ENCODE measurements at regions not wholly inside any gene's neighbourhood (a gene's known extent, or its start where the extent isn't known, plus 50 kb on each side); places are given as distances from the start of the nearest gene placed in this dataset.

DNA sequence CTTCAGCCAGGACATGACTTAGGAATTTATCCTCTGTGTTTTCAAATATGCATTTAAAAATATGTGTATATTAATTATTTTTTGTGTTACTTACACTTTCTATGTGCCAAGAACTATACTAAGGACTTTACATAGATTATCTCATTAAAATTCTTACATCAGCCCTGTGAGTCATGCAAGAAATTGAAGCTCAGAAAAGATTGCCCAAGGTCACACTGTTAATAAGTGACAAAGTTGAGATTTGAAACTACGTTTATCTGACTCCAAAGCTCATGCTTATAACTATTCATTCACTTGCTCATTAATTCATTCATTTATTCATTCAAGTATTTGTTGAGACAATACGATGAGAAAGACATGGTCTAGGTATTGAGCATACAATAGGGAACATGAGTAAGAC, 62.9 kb upstream of the CHRDL1 start (continued):
- TF ChIP-seq, protein P1, sequence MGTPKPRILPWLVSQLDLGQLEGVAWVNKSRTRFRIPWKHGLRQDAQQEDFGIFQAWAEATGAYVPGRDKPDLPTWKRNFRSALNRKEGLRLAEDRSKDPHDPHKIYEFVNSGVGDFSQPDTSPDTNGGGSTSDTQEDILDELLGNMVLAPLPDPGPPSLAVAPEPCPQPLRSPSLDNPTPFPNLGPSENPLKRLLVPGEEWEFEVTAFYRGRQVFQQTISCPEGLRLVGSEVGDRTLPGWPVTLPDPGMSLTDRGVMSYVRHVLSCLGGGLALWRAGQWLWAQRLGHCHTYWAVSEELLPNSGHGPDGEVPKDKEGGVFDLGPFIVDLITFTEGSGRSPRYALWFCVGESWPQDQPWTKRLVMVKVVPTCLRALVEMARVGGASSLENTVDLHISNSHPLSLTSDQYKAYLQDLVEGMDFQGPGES (IDR thresholded peaks at IDR 0.05), result no peak
- no peak for TF ChIP-seq POLR2AphosphoS5 (IDR thresholded peaks at IDR 0.05; ENCODE audit: low read length)
- no peak for TF ChIP-seq MEF2A (IDR thresholded peaks at IDR 0.05; ENCODE audit: insufficient read depth, low read depth, low read length)
- TF ChIP-seq NFIC (IDR thresholded peaks at IDR 0.05; ENCODE audit: low read depth, low read length), result no peak
- TF ChIP-seq EED (IDR thresholded peaks at IDR 0.05; ENCODE audit: low read depth), result no peak
- TF ChIP-seq ASH2L (IDR thresholded peaks at IDR 0.05; ENCODE audit: borderline replicate concordance, low read depth), result no peak

DNA sequence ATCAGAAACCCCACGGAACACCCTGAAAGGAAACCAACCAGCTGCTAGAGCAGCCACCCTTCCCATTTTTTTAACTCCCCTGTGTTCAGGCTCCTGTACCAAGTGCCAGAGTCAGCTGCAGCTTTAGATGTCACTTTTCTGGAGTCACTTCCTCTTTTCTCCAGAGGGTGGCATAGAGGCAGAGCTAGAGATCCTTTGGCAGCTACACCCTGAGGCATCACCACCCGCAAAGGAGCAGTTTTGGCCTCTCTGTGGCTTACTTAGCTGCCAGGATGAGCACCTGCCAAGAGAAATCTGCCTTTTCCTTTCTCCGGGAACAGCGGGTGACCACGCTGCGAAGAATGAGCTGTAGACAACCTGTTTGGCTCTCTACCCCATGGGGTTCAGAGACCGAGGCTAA, 58.0 kb upstream of the CHRDL1 start:
- Histone ChIP-seq H4K20me1 (ENCODE audit: control insufficient read depth, insufficient read depth) (no peaks in the 10 kb centered on the region; the same call in 1 of the 2 replicates), H3K36me3 (ENCODE audit: control insufficient read depth in 2 of 2, insufficient read depth in 2 of 2, low read length in 1 of 2) (no peaks in the 10 kb centered on the region), H3K27me3 (replicated peaks in 1 of 2; ENCODE audit: control insufficient read depth in 2 of 2, insufficient read depth in 2 of 2, low read length in 1 of 2) (no peaks in the 10 kb centered on the region), H3K4me1 (ENCODE audit: control insufficient read depth, insufficient read depth, low read length) (no peaks in the 10 kb centered on the region; the same call in 1 of the 2 replicates), H2AFZ (ENCODE audit: control insufficient read depth, low read depth, low read length) (no peak overlapping the region), H3K27ac (ENCODE audit: control insufficient read depth, insufficient read depth) (no peak overlapping the region), H3K79me2 (ENCODE audit: control insufficient read depth, insufficient read depth, low read length) (no peaks in the 10 kb centered on the region), H3K9ac (ENCODE audit: control insufficient read depth, insufficient read depth, low read length) (no peak overlapping the region), H3K4me2 (ENCODE audit: control insufficient read depth, insufficient read depth) (no peak overlapping the region), H3K9me3 (replicated peaks; ENCODE audit: control insufficient read depth, insufficient read depth, low read length) (no peaks in the 10 kb centered on the region), H3K4me3 (no peak overlapping the region)
- intact Hi-C loops (cut with micrococcal nuclease; ENCODE audit: unreplicated experiment), result loop anchor here (5.0 to 10.0 kb wide), 2 partner anchors 391 to 691 kb away; no protein-coding TSS in a partner anchor
- ATAC-seq (peak; percentile 67), DNase-seq (ENCODE audit: low read depth, low spot score) (no peak), FAIRE-seq (no peak)
- TF ChIP-seq, protein P2, sequence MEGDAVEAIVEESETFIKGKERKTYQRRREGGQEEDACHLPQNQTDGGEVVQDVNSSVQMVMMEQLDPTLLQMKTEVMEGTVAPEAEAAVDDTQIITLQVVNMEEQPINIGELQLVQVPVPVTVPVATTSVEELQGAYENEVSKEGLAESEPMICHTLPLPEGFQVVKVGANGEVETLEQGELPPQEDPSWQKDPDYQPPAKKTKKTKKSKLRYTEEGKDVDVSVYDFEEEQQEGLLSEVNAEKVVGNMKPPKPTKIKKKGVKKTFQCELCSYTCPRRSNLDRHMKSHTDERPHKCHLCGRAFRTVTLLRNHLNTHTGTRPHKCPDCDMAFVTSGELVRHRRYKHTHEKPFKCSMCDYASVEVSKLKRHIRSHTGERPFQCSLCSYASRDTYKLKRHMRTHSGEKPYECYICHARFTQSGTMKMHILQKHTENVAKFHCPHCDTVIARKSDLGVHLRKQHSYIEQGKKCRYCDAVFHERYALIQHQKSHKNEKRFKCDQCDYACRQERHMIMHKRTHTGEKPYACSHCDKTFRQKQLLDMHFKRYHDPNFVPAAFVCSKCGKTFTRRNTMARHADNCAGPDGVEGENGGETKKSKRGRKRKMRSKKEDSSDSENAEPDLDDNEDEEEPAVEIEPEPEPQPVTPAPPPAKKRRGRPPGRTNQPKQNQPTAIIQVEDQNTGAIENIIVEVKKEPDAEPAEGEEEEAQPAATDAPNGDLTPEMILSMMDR (IDR thresholded peaks at IDR 0.05 in 2 of 3, conservative IDR thresholded peaks at IDR 0.05 in 1 of 3; ENCODE audit: control insufficient read depth in 2 of 3, extremely low read depth in 1 of 3, insufficient read depth in 1 of 3, low read depth in 3 of 3, low read length in 3 of 3), result 0 out of 6 replicates have a peak, but pooled peaks of 1 of the 3 experiments have one; percentile 8
- TF ChIP-seq SPI1 (IDR thresholded peaks at IDR 0.05; ENCODE audit: borderline replicate concordance, insufficient read depth, low read depth, low read length), result peak; percentile 76; the same call in 1 of the 2 replicates
- TF ChIP-seq NFXL1 (IDR thresholded peaks at IDR 0.05; ENCODE audit: borderline replicate concordance), result no peak
- no peak for TF ChIP-seq SIX5 (IDR thresholded peaks at IDR 0.05; ENCODE audit: low read depth, low read length, severe bottlenecking)
- TF ChIP-seq ZNF622 (IDR thresholded peaks at IDR 0.05), result no peak
- TF ChIP-seq MEF2A (IDR thresholded peaks at IDR 0.05; ENCODE audit: insufficient read depth, low read depth, low read length), result no peak
- ChIA-PET SMC1A (ENCODE audit: uncharacterized antibody, unreplicated experiment) (interaction anchor here (0.7 to 1.7 kb wide), 4 partner anchors 8 to 409 kb away, joined by 3 to 4 read pairs (median 3); no protein-coding TSS in a partner anchor), RAD21 (ENCODE audit: unreplicated experiment) (no interaction called here), CTCF (interaction anchor here (0.7 to 2.6 kb wide), 11 partner anchors 10 to 412 kb away, joined by 3 to 13 read pairs (median 4); no protein-coding TSS in a partner anchor), POLR2A (no interaction called here)
- no TSS peak for BruUV-seq (replicated peaks)
- in situ Hi-C loops (cut with MboI), result loop anchor here (10.0 kb wide), 1 partner anchor 391 kb away; no protein-coding TSS in a partner anchor
- WGBS (ENCODE audit: insufficient coverage, insufficient replicate concordance, low lambda C conversion rate, missing lambda C conversion rate), result 38% methylated on average over 7 of the region's 7 CpGs
